HPDE6-E6E7 (cell line): ENCODE measurements at regions not wholly inside any gene's neighbourhood (a gene's known extent, or its start where the extent isn't known, plus 50 kb on each side); places are given as distances from the start of the nearest gene placed in this dataset.

Experiments used
- DNase-seq: peaks from one replicate; pipeline ENCODE4 v3.0.0; 2011; ENCODE audit warnings: missing footprints; ENCODE audit errors: extremely low spot score

GRCh38 chr2:120785228-120785966 is 49.7 kb downstream of the GLI2 start:
- DNase-seq: no peak

- DNase-seq: no peak
Observed at GRCh38 chr2:120786038-120786960, 50.6 kb downstream of the GLI2 start.

GRCh38 chr2:120787111-120787821 is 51.6 kb downstream of the GLI2 start:
- no peak for DNase-seq

- no peak for DNase-seq
Observed at GRCh38 chr2:120787822-120788700, 52.4 kb downstream of the GLI2 start.

- no peak for DNase-seq
Observed at GRCh38 chr2:120791243-120791961, 55.7 kb downstream of the GLI2 start.

- peak; percentile 85 for DNase-seq
Observed at GRCh38 chr2:120791962-120792297, 56.3 kb downstream of the GLI2 start.

- no peak for DNase-seq
Observed at GRCh38 chr2:120793682-120794403, 58.2 kb downstream of the GLI2 start.

- DNase-seq: no peak
Observed at GRCh38 chr2:120794716-120795115, 59.0 kb downstream of the GLI2 start.

GRCh38 chr2:120796094-120796493 is 60.4 kb downstream of the GLI2 start:
- DNase-seq: no peak

GRCh38 chr2:120797421-120798221 is 62.0 kb downstream of the GLI2 start:
- DNase-seq: no peak

- DNase-seq: no peak
Observed at GRCh38 chr2:120798567-120799247, 63.0 kb downstream of the GLI2 start.

GRCh38 chr2:120802158-120802557 is 66.5 kb downstream of the GLI2 start:
- no peak for DNase-seq

- DNase-seq: no peak
Observed at GRCh38 chr2:120802867-120803484, 67.3 kb downstream of the GLI2 start.

GRCh38 chr2:120803764-120804335 is 68.2 kb downstream of the GLI2 start:
- peak; percentile 60 for DNase-seq

- no peak for DNase-seq
Observed at GRCh38 chr2:120804459-120804858, 68.8 kb downstream of the GLI2 start.

GRCh38 chr2:120805011-120805410 is 69.3 kb downstream of the GLI2 start:
- DNase-seq: no peak

- DNase-seq: no peak
Observed at GRCh38 chr2:120805602-120806001, 69.9 kb downstream of the GLI2 start.

- no peak for DNase-seq
Observed at GRCh38 chr2:120807751-120808150, 72.1 kb downstream of the GLI2 start.
